HG03521 (cell line): ENCODE measurements at regions not wholly inside any gene's neighbourhood (a gene's known extent, or its start where the extent isn't known, plus 50 kb on each side); places are given as distances from the start of the nearest gene placed in this dataset.

Experiments used
- ATAC-seq: cut with Tn5 transposase; IDR thresholded peaks from one replicate; pipeline ENCODE4 v1.9.1; 2021; ENCODE audit warnings: mild to moderate bottlenecking, moderate library complexity; ENCODE audit not compliant: unreplicated experiment

- ATAC-seq = no peak
Measured at GRCh38 chr3:72290859-72291638, 506.1 kb upstream of the PROK2 start.

- no peak for ATAC-seq
Measured at GRCh38 chr3:72289692-72290071, 504.7 kb upstream of the PROK2 start.

GRCh38 chr3:72288955-72289691 lies 504.2 kb upstream of the PROK2 start:
- no peak for ATAC-seq

GRCh38 chr3:72287956-72288355 lies 503.0 kb upstream of the PROK2 start:
- no peak for ATAC-seq

GRCh38 chr3:72285502-72285901 lies 500.6 kb upstream of the PROK2 start:
- ATAC-seq = no peak

- ATAC-seq = no peak
Measured at GRCh38 chr3:72284471-72284870, 499.5 kb upstream of the PROK2 start.

GRCh38 chr3:72282918-72283317 lies 498.0 kb upstream of the PROK2 start:
- no peak for ATAC-seq

GRCh38 chr3:72281551-72281950 lies 496.6 kb upstream of the PROK2 start:
- ATAC-seq = no peak

- no peak for ATAC-seq
Measured at GRCh38 chr3:72280876-72281275, 495.9 kb upstream of the PROK2 start.

- ATAC-seq = no peak
Measured at GRCh38 chr3:72279631-72280041, 494.7 kb upstream of the PROK2 start.

GRCh38 chr3:72279068-72279604 lies 494.2 kb upstream of the PROK2 start:
- ATAC-seq = no peak

GRCh38 chr3:72278349-72279067 lies 493.6 kb upstream of the PROK2 start:
- ATAC-seq = no peak

- ATAC-seq = no peak
Measured at GRCh38 chr3:72277710-72278109, 492.8 kb upstream of the PROK2 start.

GRCh38 chr3:72276806-72277205 lies 491.9 kb upstream of the PROK2 start:
- no peak for ATAC-seq

GRCh38 chr3:72275331-72275751 lies 490.4 kb upstream of the PROK2 start:
- no peak for ATAC-seq

GRCh38 chr3:72274493-72275330 lies 489.8 kb upstream of the PROK2 start:
- no peak for ATAC-seq

- ATAC-seq = no peak
Measured at GRCh38 chr3:72273615-72274014, 488.7 kb upstream of the PROK2 start.

- no peak for ATAC-seq
Measured at GRCh38 chr3:72272356-72272755, 487.4 kb upstream of the PROK2 start.

GRCh38 chr3:72271923-72272322 lies 487.0 kb upstream of the PROK2 start:
- ATAC-seq = no peak

GRCh38 chr3:72271216-72271615 lies 486.3 kb upstream of the PROK2 start:
- ATAC-seq = no peak

GRCh38 chr3:72270730-72271129 lies 485.8 kb upstream of the PROK2 start:
- ATAC-seq = no peak
